ENCODE measurements at regions not wholly inside any gene's neighbourhood (a gene's known extent, or its start where the extent isn't known, plus 50 kb on each side); places are given as distances from the start of the nearest gene placed in this dataset.
A peak's percentile ranks its signal among the peaks of the same experiment; 100 is the strongest.

GRCh38 chr4:26083987-26084386 lies 170.0 kb downstream of the SMIM20 start:
- 9 to 37% (median 24%) methylated on average over 4 of the region's 4 CpGs for WGBS, 3 donors
- DNase-seq = peak; percentile 49 to 61
- Histone ChIP-seq H3K4me1 (ENCODE audit: control insufficient read depth in 3 of 3, insufficient read depth in 2 of 3, low read depth in 1 of 3, low read length in 2 of 3) (peaks cover 0 to 13% (median 3%) of the 10 kb centered on the region in 3 donors), H3K27me3 (ENCODE audit: control insufficient read depth in 3 of 3, insufficient read depth in 3 of 3, low read length in 3 of 3) (no peaks in the 10 kb centered on the region), H3K27ac (ENCODE audit: low read depth in 1 of 3, low read length in 2 of 3) (no peak overlapping the region), H3K36me3 (ENCODE audit: control insufficient read depth in 3 of 3, insufficient read depth in 2 of 3, low read depth in 1 of 3, low read length in 3 of 3) (no peaks in the 10 kb centered on the region), H3K4me3 (ENCODE audit: low read depth in 1 of 3, low read length in 3 of 3) (no peak overlapping the region), H3K9me3 (ENCODE audit: control insufficient read depth in 2 of 2, insufficient read depth in 1 of 2, low read depth in 1 of 2, low read length in 1 of 2) (no peaks in the 10 kb centered on the region)
- no peak for FAIRE-seq

GRCh38 chr4:26084414-26084813 lies 170.4 kb downstream of the SMIM20 start:
- Histone ChIP-seq H3K9me3 (ENCODE audit: control insufficient read depth in 2 of 2, insufficient read depth in 1 of 2, low read depth in 1 of 2, low read length in 1 of 2) (no peaks in the 10 kb centered on the region), H3K4me1 (ENCODE audit: control insufficient read depth in 3 of 3, insufficient read depth in 2 of 3, low read depth in 1 of 3, low read length in 2 of 3) (peaks cover 0 to 13% (median 3%) of the 10 kb centered on the region in 3 donors), H3K4me3 (ENCODE audit: low read depth in 1 of 3, low read length in 3 of 3) (no peak overlapping the region), H3K36me3 (ENCODE audit: control insufficient read depth in 3 of 3, insufficient read depth in 2 of 3, low read depth in 1 of 3, low read length in 3 of 3) (no peaks in the 10 kb centered on the region), H3K27ac (ENCODE audit: low read depth in 1 of 3, low read length in 2 of 3) (no peak overlapping the region), H3K27me3 (ENCODE audit: control insufficient read depth in 3 of 3, insufficient read depth in 3 of 3, low read length in 3 of 3) (no peaks in the 10 kb centered on the region)
- FAIRE-seq = no peak
- DNase-seq = no peak
- 94 to 97% (median 94%) methylated on average over 4 of the region's 4 CpGs for WGBS, 3 donors

DNA sequence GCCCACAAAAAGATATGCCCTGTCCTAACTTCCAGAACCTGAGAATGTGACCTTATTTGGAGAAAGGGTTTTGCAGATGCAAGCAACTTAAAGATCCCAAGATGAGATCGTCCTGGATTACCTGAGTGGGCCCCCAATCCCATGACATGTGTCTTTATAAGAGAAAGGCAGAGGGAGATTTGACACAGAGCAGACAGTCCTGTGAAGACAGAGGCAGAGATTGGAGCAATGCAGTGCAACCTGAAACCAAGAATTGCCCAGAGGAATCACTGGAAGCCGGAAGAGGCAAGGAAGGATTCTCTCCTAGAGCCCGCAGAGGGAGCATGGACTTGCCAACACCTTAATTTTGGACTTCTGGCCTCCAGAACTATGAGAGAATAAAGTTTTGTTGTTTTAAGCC lies 171.5 kb downstream of the SMIM20 start:
- Histone ChIP-seq H3K27ac (ENCODE audit: low read depth in 1 of 3, low read length in 2 of 3) (no peak overlapping the region), H3K4me1 (ENCODE audit: control insufficient read depth in 3 of 3, insufficient read depth in 2 of 3, low read depth in 1 of 3, low read length in 2 of 3) (peaks cover 0 to 13% (median 3%) of the 10 kb centered on the region in 3 donors), H3K36me3 (ENCODE audit: control insufficient read depth in 3 of 3, insufficient read depth in 2 of 3, low read depth in 1 of 3, low read length in 3 of 3) (no peaks in the 10 kb centered on the region), H3K4me3 (ENCODE audit: low read depth in 1 of 3, low read length in 3 of 3) (no peak overlapping the region), H3K9me3 (ENCODE audit: control insufficient read depth in 2 of 2, insufficient read depth in 1 of 2, low read depth in 1 of 2, low read length in 1 of 2) (peaks cover 0 to under 1% of the 10 kb centered on the region in 2 donors), H3K27me3 (ENCODE audit: control insufficient read depth in 3 of 3, insufficient read depth in 3 of 3, low read length in 3 of 3) (no peaks in the 10 kb centered on the region)
- FAIRE-seq (no peak), DNase-seq (no peak)
- WGBS, 3 donors = 89 to 96% (median 95%) methylated on average over 3 of the region's 3 CpGs

GRCh38 chr4:26086621-26087441 lies 172.8 kb downstream of the SMIM20 start:
- Histone ChIP-seq H3K4me1 (ENCODE audit: control insufficient read depth in 3 of 3, insufficient read depth in 2 of 3, low read depth in 1 of 3, low read length in 2 of 3) (peaks cover 0 to 13% (median 3%) of the 10 kb centered on the region in 3 donors), H3K27me3 (ENCODE audit: control insufficient read depth in 3 of 3, insufficient read depth in 3 of 3, low read length in 3 of 3) (no peaks in the 10 kb centered on the region), H3K9me3 (ENCODE audit: control insufficient read depth in 2 of 2, insufficient read depth in 1 of 2, low read depth in 1 of 2, low read length in 1 of 2) (peaks cover 0 to 3% of the 10 kb centered on the region in 2 donors), H3K27ac (ENCODE audit: low read depth in 1 of 3, low read length in 2 of 3) (no peak overlapping the region), H3K36me3 (ENCODE audit: control insufficient read depth in 3 of 3, insufficient read depth in 2 of 3, low read depth in 1 of 3, low read length in 3 of 3) (no peaks in the 10 kb centered on the region), H3K4me3 (ENCODE audit: low read depth in 1 of 3, low read length in 3 of 3) (no peak overlapping the region)
- WGBS, 3 donors = 71 to 83% (median 80%) methylated on average over 10 of the region's 10 CpGs
- no peak for DNase-seq
- FAIRE-seq = no peak

- WGBS, 3 donors = 46 to 70% (median 57%) methylated on average over 4 of the region's 4 CpGs
- Histone ChIP-seq H3K4me1 (ENCODE audit: control insufficient read depth in 3 of 3, insufficient read depth in 2 of 3, low read depth in 1 of 3, low read length in 2 of 3) (peaks cover 0 to 12% (median 0%) of the 10 kb centered on the region in 3 donors), H3K9me3 (ENCODE audit: control insufficient read depth in 2 of 2, insufficient read depth in 1 of 2, low read depth in 1 of 2, low read length in 1 of 2) (peaks cover 0 to 3% of the 10 kb centered on the region in 2 donors), H3K4me3 (ENCODE audit: low read depth in 1 of 3, low read length in 3 of 3) (no peak overlapping the region), H3K36me3 (ENCODE audit: control insufficient read depth in 3 of 3, insufficient read depth in 2 of 3, low read depth in 1 of 3, low read length in 3 of 3) (no peaks in the 10 kb centered on the region), H3K27me3 (ENCODE audit: control insufficient read depth in 3 of 3, insufficient read depth in 3 of 3, low read length in 3 of 3) (no peaks in the 10 kb centered on the region), H3K27ac (ENCODE audit: low read depth in 1 of 3, low read length in 2 of 3) (no peak overlapping the region)
- no peak for FAIRE-seq
- no peak for DNase-seq
These were observed 174.5 kb downstream of the SMIM20 start for GRCh38 chr4:26088433-26088928.

DNA sequence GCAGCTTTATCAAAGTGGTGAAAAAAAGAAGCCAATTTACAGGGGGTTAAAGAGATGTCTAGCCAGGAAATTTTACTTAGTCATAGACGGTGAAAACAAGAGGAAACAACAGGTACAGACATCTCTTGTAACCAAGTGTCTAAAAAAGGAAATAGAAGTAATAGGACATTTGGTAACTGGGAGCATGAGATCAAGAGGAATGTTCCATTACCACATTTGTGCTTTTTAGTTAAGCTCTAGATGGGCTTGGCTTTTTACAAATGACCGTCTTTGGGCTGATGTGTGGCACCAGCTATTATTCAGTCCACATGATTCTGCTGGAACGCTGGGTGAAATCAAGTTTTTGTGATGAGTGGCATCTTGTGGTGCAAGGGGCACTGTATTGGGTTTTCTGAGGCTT lies 179.5 kb downstream of the SMIM20 start:
- Histone ChIP-seq H3K9me3 (ENCODE audit: control insufficient read depth in 2 of 2, insufficient read depth in 1 of 2, low read depth in 1 of 2, low read length in 1 of 2) (peaks cover 0 to 4% of the 10 kb centered on the region in 2 donors), H3K27ac (ENCODE audit: low read depth in 1 of 3, low read length in 2 of 3) (no peak overlapping the region), H3K27me3 (ENCODE audit: control insufficient read depth in 3 of 3, insufficient read depth in 3 of 3, low read length in 3 of 3) (peaks cover 0 to 2% (median 0%) of the 10 kb centered on the region in 3 donors), H3K4me3 (ENCODE audit: low read depth in 1 of 3, low read length in 3 of 3) (no peak overlapping the region), H3K36me3 (ENCODE audit: control insufficient read depth in 3 of 3, insufficient read depth in 2 of 3, low read depth in 1 of 3, low read length in 3 of 3) (no peaks in the 10 kb centered on the region), H3K4me1 (ENCODE audit: control insufficient read depth in 3 of 3, insufficient read depth in 2 of 3, low read depth in 1 of 3, low read length in 2 of 3) (no peaks in the 10 kb centered on the region)
- DNase-seq = no peak
- no peak for FAIRE-seq
- WGBS, 3 donors = 51 to 60% (median 56%) methylated on average over 3 of the region's 3 CpGs

- 63 to 76% (median 63%) methylated on average over 2 of the region's 2 CpGs for WGBS, 3 donors
- Histone ChIP-seq H3K4me1 (ENCODE audit: control insufficient read depth in 3 of 3, insufficient read depth in 2 of 3, low read depth in 1 of 3, low read length in 2 of 3) (no peaks in the 10 kb centered on the region), H3K27me3 (ENCODE audit: control insufficient read depth in 3 of 3, insufficient read depth in 3 of 3, low read length in 3 of 3) (peaks cover 0 to 2% (median 0%) of the 10 kb centered on the region in 3 donors), H3K36me3 (ENCODE audit: control insufficient read depth in 3 of 3, insufficient read depth in 2 of 3, low read depth in 1 of 3, low read length in 3 of 3) (no peaks in the 10 kb centered on the region), H3K27ac (ENCODE audit: low read depth in 1 of 3, low read length in 2 of 3) (no peak overlapping the region), H3K4me3 (ENCODE audit: low read depth in 1 of 3, low read length in 3 of 3) (no peak overlapping the region), H3K9me3 (ENCODE audit: control insufficient read depth in 2 of 2, insufficient read depth in 1 of 2, low read depth in 1 of 2, low read length in 1 of 2) (peaks cover 0 to 8% of the 10 kb centered on the region in 2 donors)
- no peak for FAIRE-seq
- no peak for DNase-seq
These were observed 180.1 kb downstream of the SMIM20 start for GRCh38 chr4:26094076-26094475.

GRCh38 chr4:26094911-26095310 lies 180.9 kb downstream of the SMIM20 start:
- Histone ChIP-seq H3K36me3 (ENCODE audit: control insufficient read depth in 3 of 3, insufficient read depth in 2 of 3, low read depth in 1 of 3, low read length in 3 of 3) (no peaks in the 10 kb centered on the region), H3K4me1 (ENCODE audit: control insufficient read depth in 3 of 3, insufficient read depth in 2 of 3, low read depth in 1 of 3, low read length in 2 of 3) (no peaks in the 10 kb centered on the region), H3K27me3 (ENCODE audit: control insufficient read depth in 3 of 3, insufficient read depth in 3 of 3, low read length in 3 of 3) (peaks cover 0 to 2% (median 0%) of the 10 kb centered on the region in 3 donors), H3K9me3 (ENCODE audit: control insufficient read depth in 2 of 2, insufficient read depth in 1 of 2, low read depth in 1 of 2, low read length in 1 of 2) (peaks cover 0 to 9% of the 10 kb centered on the region in 2 donors), H3K4me3 (ENCODE audit: low read depth in 1 of 3, low read length in 3 of 3) (no peak overlapping the region), H3K27ac (ENCODE audit: low read depth in 1 of 3, low read length in 2 of 3) (no peak overlapping the region)
- FAIRE-seq (no peak), DNase-seq (no peak)
- WGBS, 3 donors = 76 to 83% (median 78%) methylated on average over 1 of the region's 1 CpG

Data from small intestine (tissue), 7 donors.